Upper lobe of left lung (tissue), 6 donors: ENCODE measurements at regions not wholly inside any gene's neighbourhood (a gene's known extent, or its start where the extent isn't known, plus 50 kb on each side); places are given as distances from the start of the nearest gene placed in this dataset.

ENCODE experiments used
- ATAC-seq, 2 donors: fragments of 200-7000 bp; cut with Tn5 transposase; one replicate each; pipeline ENCODE4 v1.9.1; 2022; ENCODE audit warnings: mild to moderate bottlenecking in 2 of 2, moderate library complexity in 2 of 2; ENCODE audit not compliant: low FRiP score in 2 of 2
- DNase-seq, 2 donors: peaks; one replicate each; pipeline ENCODE4 v3.0.0-alpha.2; 2019 to 2020
- H3K27ac ChIP-seq, 4 donors: fragments of 200-600 bp; sonication (generic); one replicate each; pipeline ENCODE4 v1.5.1; 2016 to 2019
- H3K27me3 ChIP-seq, 4 donors: fragments of 200-600 bp; sonication (generic); one replicate each; pipeline ENCODE4 v1.5.1; 2017 to 2019
- H3K36me3 ChIP-seq, 4 donors: fragments of 200-600 bp; sonication (generic); one replicate each; pipeline ENCODE4 v1.5.1; 2016 to 2019
- H3K4me1 ChIP-seq, 4 donors: fragments of 200-600 bp; sonication (generic); one replicate each; pipeline ENCODE4 v1.5.1; 2018 to 2019
- H3K4me3 ChIP-seq, 4 donors: fragments of 200-600 bp; sonication (generic); one replicate each; pipeline ENCODE4 v1.5.1; 2017 to 2019; ENCODE audit warnings: mild to moderate bottlenecking in 2 of 4, moderate library complexity in 1 of 4
- H3K9me3 ChIP-seq, 4 donors: fragments of 200-600 bp; sonication (generic); one replicate each; pipeline ENCODE4 v1.5.1; 2018 to 2019
- CTCF ChIP-seq, 6 experiments: fragments of 450-650 bp in 4 of 6; fragments of 200-600 bp in 2 of 6; sonication (generic) in 2 of 6; IDR thresholded peaks; one replicate each; pipeline ENCODE4 v1.5.1; 2016 to 2019; ENCODE audit warnings: antibody characterized with exemption in 6 of 6
- EP300 ChIP-seq, 4 donors: sonication (generic); formaldehyde crosslinking; IDR thresholded peaks; one replicate each; pipeline ENCODE4 v1.5.1; 2017; ENCODE audit warnings: antibody characterized with exemption in 4 of 4, control low read depth in 2 of 4
- POLR2A ChIP-seq, 4 donors: fragments of 450-650 bp; IDR thresholded peaks; one replicate each; pipeline ENCODE4 v1.5.1; 2016 to 2017; ENCODE audit warnings: antibody characterized with exemption in 4 of 4, mild to moderate bottlenecking in 2 of 4
- POLR2AphosphoS5 ChIP-seq, 2 donors: sonication (generic); formaldehyde crosslinking; IDR thresholded peaks; one replicate each; pipeline ENCODE4 v1.5.1; 2017; ENCODE audit warnings: antibody characterized with exemption in 2 of 2
- WGBS, 2 donors: methylation state at CpG; one replicate each; pipeline ENCODE4 v1.1.5; 2017 to 2018; 5-methylcytosine and 5-hydroxymethylcytosine counted together
- donor health status: DM: no; HTN: no; CAD: no; lungs with moderate emphysema.
- donor health status: DM: no; HTN: yes; CAD: no; lungs with severe emphysema.

GRCh38 chrX:73289039-73289438 is 74.4 kb upstream of the NAP1L2 start:
- 59 to 68% methylated on average over 5 to 7 of the region's 7 CpGs for WGBS, 2 donors
- Histone ChIP-seq H3K9me3 (peaks cover 0 to 3% (median 0%) of the 10 kb centered on the region in 4 donors), H3K27me3 (no peaks in the 10 kb centered on the region), H3K4me3 (no peak overlapping the region), H3K36me3 (no peaks in the 10 kb centered on the region), H3K4me1 (no peaks in the 10 kb centered on the region), H3K27ac (no peak overlapping the region)
- no peak for TF ChIP-seq POLR2A (IDR thresholded peaks at IDR 0.05)
- no peak for TF ChIP-seq EP300 (IDR thresholded peaks at IDR 0.05)
- ATAC-seq (peak in 1 of 2 donors; percentile 30), DNase-seq (no peak)

- no peaks in the 10 kb centered on the region for H3K4me1 ChIP-seq
- H3K27me3 ChIP-seq, result no peaks in the 10 kb centered on the region
- no peak for TF ChIP-seq CTCF (IDR thresholded peaks at IDR 0.05)
- no peak for TF ChIP-seq POLR2AphosphoS5 (IDR thresholded peaks at IDR 0.05)
- no peak for TF ChIP-seq POLR2A (IDR thresholded peaks at IDR 0.05)
- no peak for TF ChIP-seq EP300 (IDR thresholded peaks at IDR 0.05)
- no peak for DNase-seq
- 83 to 100% methylated on average over 2 of the region's 2 CpGs for WGBS, 2 donors
- no peaks in the 10 kb centered on the region for H3K36me3 ChIP-seq
- no peak overlapping the region for H3K4me3 ChIP-seq
- H3K9me3 ChIP-seq, result no peaks in the 10 kb centered on the region
- no peak overlapping the region for H3K27ac ChIP-seq
- no peak for ATAC-seq
Observed at GRCh38 chrX:73270753-73271152, 56.1 kb upstream of the NAP1L2 start.

- Histone ChIP-seq H3K36me3 (no peaks in the 10 kb centered on the region), H3K4me3 (no peak overlapping the region), H3K27ac (no peak overlapping the region), H3K4me1 (no peaks in the 10 kb centered on the region), H3K9me3 (no peaks in the 10 kb centered on the region), H3K27me3 (no peaks in the 10 kb centered on the region)
- WGBS, 2 donors, result 80% methylated on average over 1 of the region's 1 CpG; no CpG with 5 or more reads in 1 of the 2 donors
- ATAC-seq (no peak), DNase-seq (no peak)
- TF ChIP-seq POLR2AphosphoS5 (IDR thresholded peaks at IDR 0.05), result no peak
- TF ChIP-seq EP300 (IDR thresholded peaks at IDR 0.05), result no peak
- no peak for TF ChIP-seq POLR2A (IDR thresholded peaks at IDR 0.05)
- TF ChIP-seq CTCF (IDR thresholded peaks at IDR 0.05), result no peak
Observed at GRCh38 chrX:73268463-73268862, 53.8 kb upstream of the NAP1L2 start.

- no peaks in the 10 kb centered on the region for H3K4me1 ChIP-seq
- ATAC-seq (peak in 1 of 2 donors; percentile 40), DNase-seq (no peak)
- H3K4me3 ChIP-seq, result no peak overlapping the region
- no peak for TF ChIP-seq POLR2AphosphoS5 (IDR thresholded peaks at IDR 0.05)
- TF ChIP-seq EP300 (IDR thresholded peaks at IDR 0.05), result no peak
- no peak for TF ChIP-seq CTCF (IDR thresholded peaks at IDR 0.05)
- TF ChIP-seq POLR2A (IDR thresholded peaks at IDR 0.05), result no peak
- no peaks in the 10 kb centered on the region for H3K27me3 ChIP-seq
- no peaks in the 10 kb centered on the region for H3K9me3 ChIP-seq
- no peak overlapping the region for H3K27ac ChIP-seq
- H3K36me3 ChIP-seq, result no peaks in the 10 kb centered on the region
Observed at GRCh38 chrX:73267979-73268378, 53.3 kb upstream of the NAP1L2 start.

GRCh38 chrX:73267206-73267605 is 52.6 kb upstream of the NAP1L2 start:
- Histone ChIP-seq H3K27ac (no peak overlapping the region), H3K27me3 (no peaks in the 10 kb centered on the region), H3K4me1 (no peaks in the 10 kb centered on the region), H3K9me3 (no peaks in the 10 kb centered on the region), H3K36me3 (no peaks in the 10 kb centered on the region), H3K4me3 (no peak overlapping the region)
- DNase-seq (no peak), ATAC-seq (no peak)
- TF ChIP-seq CTCF (IDR thresholded peaks at IDR 0.05) (no peak), EP300 (IDR thresholded peaks at IDR 0.05) (no peak), POLR2AphosphoS5 (IDR thresholded peaks at IDR 0.05) (no peak), POLR2A (IDR thresholded peaks at IDR 0.05) (no peak)
